Hepatocyte (in vitro differentiated cells): ENCODE measurements at regions not wholly inside any gene's neighbourhood (a gene's known extent, or its start where the extent isn't known, plus 50 kb on each side); places are given as distances from the start of the nearest gene placed in this dataset.

Experiments
- CTCF ChIP-seq: fragments of 200-600 bp; sonication (generic); IDR thresholded peaks from 2 replicates; pipeline ENCODE4 v1.5.1; 2016; ENCODE audit warnings: antibody characterized with exemption, mild to moderate bottlenecking; ENCODE audit not compliant: poor library complexity
- EZH2 ChIP-seq: fragments of 200-600 bp; sonication (generic); IDR thresholded peaks from 2 replicates; pipeline ENCODE4 v1.6.1; 2016; ENCODE audit warnings: antibody characterized with exemption, mild to moderate bottlenecking, borderline replicate concordance

DNA sequence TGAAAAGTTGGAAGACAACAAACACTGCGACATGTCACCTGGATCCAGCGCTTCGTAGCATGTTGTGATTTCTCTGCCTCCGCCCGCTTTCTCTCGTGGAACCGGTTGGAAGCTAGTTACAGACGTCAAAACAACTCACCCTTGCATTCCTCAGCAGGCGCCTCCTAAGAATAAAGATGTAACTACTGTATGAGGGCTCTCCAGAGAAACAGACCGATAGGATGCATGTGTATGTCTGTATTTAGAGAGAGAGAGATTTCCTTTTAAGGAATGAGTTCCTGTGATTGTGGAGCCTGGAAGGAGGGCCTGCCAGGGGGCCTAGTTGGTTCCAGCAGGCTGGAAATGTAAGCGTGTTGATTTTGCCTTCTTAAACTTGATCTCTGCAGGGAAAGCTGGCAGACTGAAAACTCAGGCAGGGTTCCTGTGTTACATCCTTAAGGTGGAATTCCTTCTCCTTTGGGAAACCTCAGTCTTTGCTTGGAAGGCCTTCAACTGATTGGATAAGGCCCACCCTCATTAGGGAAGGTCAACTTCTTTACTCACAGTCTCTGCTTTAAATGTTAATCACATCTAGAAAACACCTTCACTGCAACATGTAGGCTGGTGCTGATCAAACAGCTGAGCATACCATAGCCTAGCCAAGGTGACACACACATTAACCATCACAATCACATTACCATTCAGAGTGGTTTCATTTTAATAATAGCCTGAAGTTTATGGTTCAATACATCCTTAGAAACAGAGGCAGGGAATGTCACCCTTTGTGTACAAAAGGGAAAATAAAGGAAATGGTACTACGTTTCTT, 163.8 kb downstream of the SYK start:
- TF ChIP-seq CTCF, result no peak
- TF ChIP-seq EZH2, result no peak
